ENCODE measurements at regions not wholly inside any gene's neighbourhood (a gene's known extent, or its start where the extent isn't known, plus 50 kb on each side); places are given as distances from the start of the nearest gene placed in this dataset.

GRCh38 chr7:67843615-67844014 lies 847.0 kb downstream of the TYW1 start:
- H3K27ac ChIP-seq: no peak overlapping the region
- no peak for TF ChIP-seq ZFX (IDR thresholded peaks at IDR 0.05)
- TF ChIP-seq CTCF (conservative IDR thresholded peaks at IDR 0.05): no peak

GRCh38 chr7:67847092-67847787 lies 850.6 kb downstream of the TYW1 start:
- TF ChIP-seq CTCF (conservative IDR thresholded peaks at IDR 0.05) (no peak), ZFX (IDR thresholded peaks at IDR 0.05) (no peak)
- H3K27ac ChIP-seq: no peak overlapping the region

GRCh38 chr7:67854221-67855178 lies 857.9 kb downstream of the TYW1 start:
- no peak overlapping the region for H3K27ac ChIP-seq
- no peak for TF ChIP-seq CTCF (conservative IDR thresholded peaks at IDR 0.05)
- TF ChIP-seq ZFX (IDR thresholded peaks at IDR 0.05): no peak

GRCh38 chr7:67855322-67855721 lies 858.7 kb downstream of the TYW1 start:
- TF ChIP-seq CTCF (conservative IDR thresholded peaks at IDR 0.05) (no peak), ZFX (IDR thresholded peaks at IDR 0.05) (no peak)
- H3K27ac ChIP-seq: no peak overlapping the region

GRCh38 chr7:67856046-67856445 lies 859.4 kb downstream of the TYW1 start:
- H3K27ac ChIP-seq: no peak overlapping the region
- no peak for TF ChIP-seq ZFX (IDR thresholded peaks at IDR 0.05)
- TF ChIP-seq CTCF (conservative IDR thresholded peaks at IDR 0.05): no peak

- TF ChIP-seq ZFX (IDR thresholded peaks at IDR 0.05): no peak
- no peak for TF ChIP-seq CTCF (conservative IDR thresholded peaks at IDR 0.05)
- H3K27ac ChIP-seq: no peak overlapping the region
Observed at GRCh38 chr7:67857698-67858097, 861.1 kb downstream of the TYW1 start.

- TF ChIP-seq CTCF (conservative IDR thresholded peaks at IDR 0.05) (no peak), ZFX (IDR thresholded peaks at IDR 0.05) (no peak)
- H3K27ac ChIP-seq: no peak overlapping the region
Observed at GRCh38 chr7:67858931-67859330, 862.3 kb downstream of the TYW1 start.

All from C4-2B (cell line).